Thyroid gland (tissue), 4 donors: ENCODE measurements at regions not wholly inside any gene's neighbourhood (a gene's known extent, or its start where the extent isn't known, plus 50 kb on each side); places are given as distances from the start of the nearest gene placed in this dataset.

Experiments used
- CTCF ChIP-seq, 6 experiments: fragments of 200-600 bp in 3 of 6; fragments of 450-650 bp in 3 of 6; sonication (generic) in 3 of 6; IDR thresholded peaks; one replicate each; pipeline ENCODE4 v1.5.1; 2016 to 2019; ENCODE audit warnings: antibody characterized with exemption in 6 of 6, mild to moderate bottlenecking in 2 of 6, inconsistent platforms in 1 of 6, moderate library complexity in 1 of 6
- POLR2A ChIP-seq, 2 donors: fragments of 450-650 bp; IDR thresholded peaks; one replicate each; pipeline ENCODE4 v1.6.1; 2017; ENCODE audit warnings: antibody characterized with exemption in 2 of 2, mild to moderate bottlenecking in 2 of 2, moderate library complexity in 1 of 2

- TF ChIP-seq CTCF (IDR thresholded peaks at IDR 0.05) (no peak), POLR2A (IDR thresholded peaks at IDR 0.05) (no peak)
These were observed 946.4 kb upstream of the PTPRD start for GRCh38 chr9:11559001-11559776.
